GM18873 (cell line): ENCODE measurements at regions not wholly inside any gene's neighbourhood (a gene's known extent, or its start where the extent isn't known, plus 50 kb on each side); places are given as distances from the start of the nearest gene placed in this dataset.
"Not testable (repeated sequence)": the region's sequence is repeated elsewhere in the genome, so short reads cannot be mapped to it uniquely, and the experiment has no call there.

ENCODE experiments used
- ATAC-seq: cut with Tn5 transposase; IDR thresholded peaks from one replicate; pipeline ENCODE4 v1.9.1; 2021; ENCODE audit warnings: mild to moderate bottlenecking, moderate library complexity, moderate number of reproducible peaks; ENCODE audit not compliant: unreplicated experiment, low FRiP score

- no peak for ATAC-seq
Measured at GRCh38 chr12:73181244-73181643, 909.1 kb downstream of the TRHDE start.

DNA sequence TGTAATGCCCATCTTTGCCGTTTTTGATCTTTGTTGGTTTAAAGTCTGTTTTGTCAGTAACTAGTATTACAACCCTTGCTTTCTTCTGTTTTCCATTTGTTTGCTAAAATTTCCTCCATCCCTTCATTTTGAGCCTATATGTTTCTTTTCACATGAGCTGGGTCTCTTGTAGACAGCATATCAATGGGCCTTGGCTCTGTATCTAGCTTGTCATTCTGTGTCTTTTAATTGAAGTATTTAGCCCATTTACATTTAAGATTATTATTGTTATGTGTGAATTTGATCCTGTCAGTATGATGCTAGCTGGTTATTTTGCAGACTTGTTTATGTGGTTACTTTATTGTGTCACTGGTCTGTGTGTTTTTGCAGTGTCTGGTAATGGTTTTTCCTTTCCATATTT lies 913.2 kb downstream of the TRHDE start:
- ATAC-seq = no peak

DNA sequence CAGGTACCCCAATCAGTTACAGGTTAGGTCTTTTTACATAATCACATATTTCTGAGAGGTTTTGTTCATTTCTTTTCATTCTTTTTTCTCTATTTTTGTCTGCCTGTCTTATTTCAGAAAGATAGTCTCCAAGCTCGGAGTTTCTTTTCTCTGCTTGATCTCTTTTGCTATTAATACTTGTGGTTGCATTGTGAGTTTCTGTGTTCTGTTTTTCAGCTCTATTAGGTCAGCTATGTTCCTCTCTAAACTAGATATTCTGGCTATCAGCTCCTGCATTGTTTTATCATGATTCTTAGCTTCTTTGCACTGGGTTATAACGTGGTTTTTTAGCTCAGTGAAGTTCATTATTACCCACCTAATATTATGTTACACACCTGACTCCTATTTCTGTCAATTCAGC lies 914.1 kb downstream of the TRHDE start:
- no peak for ATAC-seq

DNA sequence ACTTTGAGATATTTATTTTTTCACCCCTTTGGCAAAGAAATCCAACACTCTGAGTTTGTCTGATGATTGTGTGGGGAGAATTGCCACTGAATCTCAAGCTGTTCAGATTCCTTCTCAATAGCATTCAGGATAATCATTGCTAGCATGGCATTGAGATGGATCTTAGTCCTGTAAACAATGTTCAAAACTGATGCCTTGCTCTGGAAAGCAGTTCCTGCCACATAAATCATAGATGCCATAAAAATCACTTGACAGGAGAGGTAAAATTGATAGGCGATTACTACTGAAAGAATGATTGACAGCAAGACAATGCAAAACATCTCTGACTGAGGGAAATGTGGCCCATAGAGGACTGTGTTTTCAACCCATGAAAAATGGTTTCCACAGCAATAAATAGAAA lies 915.6 kb downstream of the TRHDE start:
- ATAC-seq = no peak

DNA sequence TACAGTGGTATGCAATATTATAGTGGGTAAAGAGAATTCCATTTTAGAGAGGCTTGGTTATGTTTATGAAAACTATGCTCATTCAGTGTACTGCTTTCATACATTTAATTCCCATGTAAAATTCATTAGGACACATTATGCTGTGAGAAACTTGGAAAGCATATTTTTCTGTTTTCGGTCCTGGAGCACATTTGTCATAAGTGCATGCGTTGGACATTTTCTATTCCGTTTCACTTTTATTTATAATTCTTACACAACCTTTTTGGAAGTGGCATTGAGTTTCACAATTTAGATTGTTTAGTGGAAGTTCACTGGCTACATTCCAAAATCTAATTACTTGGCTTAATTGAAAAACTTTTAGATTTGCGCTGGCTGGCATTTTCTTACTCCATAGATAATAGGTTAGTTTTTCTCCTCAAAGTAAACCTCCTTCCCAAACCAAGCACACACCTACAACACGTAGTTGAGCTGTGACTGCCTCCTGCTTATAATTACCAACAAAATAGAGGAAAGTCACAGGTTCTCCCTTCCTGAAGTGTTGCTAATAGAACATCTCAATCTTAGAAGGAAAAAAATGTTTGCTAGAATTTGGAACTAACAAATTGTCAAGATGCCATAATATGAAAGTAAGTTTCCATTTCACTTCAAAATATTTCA lies 938.5 kb downstream of the TRHDE start:
- ATAC-seq = no peak

DNA sequence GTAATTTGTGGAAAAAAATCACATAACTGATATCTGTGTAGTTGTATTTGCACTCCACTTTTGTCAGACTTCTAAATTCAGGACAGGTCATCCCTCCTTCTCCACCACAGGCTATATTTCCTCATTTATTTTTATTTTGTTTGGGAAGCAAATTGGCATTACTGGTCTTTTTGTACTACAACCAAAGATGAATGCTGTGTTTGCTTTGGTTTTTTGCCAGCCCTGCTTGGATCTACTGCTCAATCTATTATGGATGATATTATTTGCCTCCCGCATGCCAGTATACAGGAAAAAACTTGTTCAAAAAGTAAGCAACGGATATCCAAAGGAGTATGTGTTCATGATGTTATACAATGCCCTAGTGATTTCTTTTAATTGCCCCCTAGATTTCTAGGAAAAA lies 948.8 kb downstream of the TRHDE start:
- ATAC-seq = no peak

DNA sequence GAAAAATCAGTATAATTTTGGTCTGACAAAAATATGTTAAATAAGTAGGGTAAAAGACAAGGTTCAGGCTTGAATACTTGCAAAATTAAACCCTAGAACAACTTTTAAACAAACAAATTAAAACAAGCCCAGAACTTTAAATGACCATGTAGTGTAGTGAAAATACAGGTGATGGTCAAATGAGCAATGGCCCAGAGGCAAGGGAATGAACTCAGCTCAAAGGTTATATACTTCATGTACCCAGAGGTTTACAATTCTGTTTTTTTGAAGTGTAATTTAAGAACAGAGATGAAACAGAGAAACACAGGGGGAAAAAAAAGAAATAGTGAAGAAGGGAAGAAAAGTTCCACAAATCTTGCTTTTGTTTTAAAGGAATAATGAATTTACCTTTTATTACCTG lies 949.2 kb downstream of the TRHDE start:
- ATAC-seq = no peak

- no peak for ATAC-seq
Measured at GRCh38 chr12:73221836-73222235, 949.7 kb downstream of the TRHDE start.

DNA sequence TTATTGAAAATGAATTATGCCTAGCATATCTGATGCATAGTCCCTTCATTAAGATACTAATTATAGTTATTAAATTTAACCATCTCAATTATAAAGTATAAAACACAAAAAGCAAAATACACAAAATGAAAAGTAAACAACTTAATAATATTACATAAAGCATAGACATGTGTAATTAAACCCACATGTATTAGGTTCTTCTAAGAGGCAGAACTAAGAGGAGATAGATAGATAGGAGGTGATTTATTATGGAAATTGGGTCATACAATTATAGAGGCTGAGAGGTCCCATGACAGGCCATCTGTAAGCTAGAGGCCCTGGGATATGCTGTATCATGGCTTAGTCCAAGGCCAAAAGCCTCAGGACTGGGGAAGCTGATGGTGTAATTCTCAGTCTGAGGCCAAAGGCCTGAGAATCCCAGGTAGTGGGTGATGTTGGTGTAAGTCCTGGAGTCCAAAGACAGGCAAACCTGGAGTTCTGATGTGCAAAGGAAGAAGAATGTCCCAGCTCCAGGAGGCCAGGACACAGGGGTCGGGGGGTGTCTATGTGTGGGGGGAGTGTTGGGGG lies 953.3 kb downstream of the TRHDE start:
- ATAC-seq = no peak

- ATAC-seq = no peak
Measured at GRCh38 chr12:73225941-73226340, 953.8 kb downstream of the TRHDE start.

DNA sequence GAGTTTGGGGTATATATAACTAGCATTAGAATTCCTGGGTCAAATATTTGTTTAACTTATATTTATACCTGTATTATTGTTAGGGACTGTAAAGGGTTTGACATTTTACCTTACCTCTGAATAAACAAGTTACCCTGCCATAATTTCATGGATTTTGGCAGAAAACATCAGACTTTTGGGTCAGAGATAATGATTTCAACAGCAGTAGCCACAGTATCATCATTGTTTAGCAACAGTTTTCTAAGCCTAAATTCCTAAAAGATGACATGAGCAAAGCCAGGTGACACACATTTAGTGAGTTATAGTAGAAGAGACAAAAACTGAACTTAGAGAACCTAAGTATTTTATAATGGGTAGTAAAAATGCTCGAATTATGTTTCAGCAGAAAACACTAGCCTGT lies 954.4 kb downstream of the TRHDE start:
- ATAC-seq = no peak

- not testable (repeated sequence) for ATAC-seq
Measured at GRCh38 chr12:73228828-73229227, 956.7 kb downstream of the TRHDE start.

- no peak for ATAC-seq
Measured at GRCh38 chr12:73235387-73235786, 963.2 kb downstream of the TRHDE start.

GRCh38 chr12:73240110-73240509 lies 967.9 kb downstream of the TRHDE start:
- no peak for ATAC-seq

- no peak for ATAC-seq
Measured at GRCh38 chr12:73262788-73263381, 990.7 kb downstream of the TRHDE start.

DNA sequence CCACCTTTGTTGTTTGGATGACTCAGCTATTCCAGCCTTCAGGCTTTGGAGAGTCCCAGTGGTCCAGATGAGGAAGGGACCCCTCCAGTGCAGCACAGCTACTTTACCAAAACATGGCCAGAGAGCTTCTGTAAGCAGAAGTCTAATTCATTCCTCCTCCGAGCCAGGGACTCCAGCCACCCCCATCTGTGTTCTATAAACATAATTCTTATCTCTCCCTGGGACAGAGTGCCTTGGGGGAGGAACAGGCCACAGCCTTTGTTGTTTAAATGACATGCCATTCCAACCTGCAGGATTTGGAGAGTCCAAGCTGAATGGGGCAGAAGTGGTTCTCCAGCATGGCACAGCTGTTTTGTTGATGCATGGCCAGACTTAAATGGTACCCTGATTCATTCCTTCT lies 994.0 kb downstream of the TRHDE start:
- no peak for ATAC-seq

GRCh38 chr12:73274976-73275375 lies 1002.8 kb downstream of the TRHDE start:
- no peak for ATAC-seq

DNA sequence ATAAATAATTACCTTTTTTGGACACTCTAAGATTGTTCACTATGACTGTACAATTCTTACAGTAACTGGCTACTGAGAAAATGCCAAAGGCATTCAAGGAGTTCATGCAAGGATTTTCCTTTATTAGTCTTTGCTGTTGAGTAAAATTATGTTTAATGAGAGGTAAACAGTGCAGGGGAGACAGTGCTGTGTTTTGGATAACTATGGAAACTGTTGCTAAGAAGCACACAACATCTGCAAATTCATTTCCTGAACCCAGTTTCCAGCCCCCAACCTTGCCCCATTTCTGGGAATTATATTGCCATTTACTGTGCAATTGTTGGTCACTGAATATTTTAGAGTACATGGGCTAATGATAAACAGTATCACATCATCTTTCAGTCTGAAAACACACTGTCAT lies 1005.8 kb downstream of the TRHDE start:
- ATAC-seq = no peak

DNA sequence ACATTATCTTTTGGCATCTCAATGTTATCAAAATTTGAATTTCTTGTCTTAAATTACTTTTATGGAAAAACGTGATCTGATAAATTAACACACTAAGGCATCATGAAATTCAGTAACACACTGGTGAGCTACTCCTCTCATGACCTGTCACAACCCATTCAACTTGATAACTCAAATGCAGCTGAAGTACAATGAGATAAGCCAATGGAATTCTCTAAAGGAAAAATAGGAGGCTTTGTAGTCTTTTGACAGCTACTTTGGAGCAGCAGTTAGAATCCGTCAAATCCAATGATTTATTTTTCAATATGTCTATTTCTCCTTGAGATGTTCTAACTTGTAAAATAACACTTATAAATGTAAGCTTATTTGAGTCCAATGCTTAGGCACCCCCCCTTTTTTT lies 1029.4 kb downstream of the TRHDE start:
- no peak for ATAC-seq

DNA sequence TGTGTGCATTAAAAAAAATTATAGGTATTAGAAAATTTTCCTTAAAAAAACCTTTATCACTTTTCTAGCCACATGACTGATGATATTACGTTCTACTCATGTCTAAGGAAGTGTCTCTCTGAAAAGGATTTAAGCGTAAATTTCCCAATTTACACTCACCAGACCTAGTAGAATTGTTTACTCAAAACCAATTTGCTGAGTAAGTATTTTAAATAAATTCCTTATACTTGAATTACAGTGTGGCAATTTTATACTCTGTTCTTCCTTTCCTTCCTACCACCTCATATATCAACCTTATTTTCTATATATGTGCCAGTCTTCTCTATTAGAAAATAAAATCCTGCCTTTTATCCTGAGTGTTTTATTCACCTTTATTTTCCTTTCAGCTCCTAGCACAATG lies 1035.1 kb downstream of the TRHDE start:
- no peak for ATAC-seq

- ATAC-seq = no peak
Measured at GRCh38 chr12:73308079-73308478, 1035.9 kb downstream of the TRHDE start.

GRCh38 chr12:73308747-73309146 lies 1036.6 kb downstream of the TRHDE start:
- no peak for ATAC-seq
